ENCODE measurements at regions not wholly inside any gene's neighbourhood (a gene's known extent, or its start where the extent isn't known, plus 50 kb on each side); places are given as distances from the start of the nearest gene placed in this dataset.

- H3K4me3 Mint-ChIP-seq = no peak overlapping the region
- H3K27ac Mint-ChIP-seq = no peak overlapping the region
- ChIA-PET POLR2A (no interaction called here), CTCF (no interaction called here)
- Histone ChIP-seq H3K27me3 (ENCODE audit: control insufficient read depth in 1 of 2, insufficient read depth in 2 of 2, low read length in 2 of 2) (no peaks in the 10 kb centered on the region), H3K4me1 (ENCODE audit: insufficient read depth, low read length) (no peaks in the 10 kb centered on the region), H3K9me3 (ENCODE audit: control insufficient read depth in 1 of 2, insufficient read depth in 1 of 2, low read length in 2 of 2) (peaks cover 0 to 10% of the 10 kb centered on the region in 2 experiments), H3K27ac (ENCODE audit: low read depth in 1 of 2, low read length in 2 of 2) (no peak overlapping the region), H3K4me3 (ENCODE audit: low read length) (no peak overlapping the region), H3K36me3 (ENCODE audit: insufficient read depth, low read length) (no peaks in the 10 kb centered on the region)
- DNase-seq (no peak), ATAC-seq (ENCODE audit: poor library complexity) (no peak)
- no peaks in the 10 kb centered on the region for H3K9me3 Mint-ChIP-seq
- H3K36me3 Mint-ChIP-seq (ENCODE audit: low read depth) = no peaks in the 10 kb centered on the region
- intact Hi-C loops (cut with DNase I, micrococcal nuclease) = no loop called here
- H3K27me3 Mint-ChIP-seq = no peaks in the 10 kb centered on the region
- no peaks in the 10 kb centered on the region for H3K4me1 Mint-ChIP-seq (ENCODE audit: low read depth)
- TF ChIP-seq CTCF (IDR thresholded peaks at IDR 0.05) = no peak
Observed at GRCh38 chr3:104992676-104993075, 374.0 kb upstream of the ALCAM start.

- ChIA-PET CTCF (no interaction called here), POLR2A (no interaction called here)
- no peak overlapping the region for H3K4me3 ChIP-seq (ENCODE audit: low read length)
- Mint-ChIP-seq H3K27me3 (no peaks in the 10 kb centered on the region), H3K4me3 (no peak overlapping the region), H3K9me3 (no peaks in the 10 kb centered on the region), H3K4me1 (ENCODE audit: low read depth) (no peaks in the 10 kb centered on the region), H3K27ac (no peak overlapping the region), H3K36me3 (ENCODE audit: low read depth) (no peaks in the 10 kb centered on the region)
- no peaks in the 10 kb centered on the region for H3K9me3 ChIP-seq (ENCODE audit: control insufficient read depth in 1 of 2, insufficient read depth in 1 of 2, low read length in 2 of 2)
- no peaks in the 10 kb centered on the region for H3K36me3 ChIP-seq (ENCODE audit: insufficient read depth, low read length)
- H3K4me1 ChIP-seq (ENCODE audit: insufficient read depth, low read length) = no peaks in the 10 kb centered on the region
- ATAC-seq (ENCODE audit: poor library complexity) (no peak), DNase-seq (no peak)
- intact Hi-C loops (cut with DNase I, micrococcal nuclease) = no loop called here
- H3K27ac ChIP-seq (ENCODE audit: low read depth in 1 of 2, low read length in 2 of 2) = no peak overlapping the region
- no peak for TF ChIP-seq CTCF (IDR thresholded peaks at IDR 0.05)
- H3K27me3 ChIP-seq (ENCODE audit: control insufficient read depth in 1 of 2, insufficient read depth in 2 of 2, low read length in 2 of 2) = no peaks in the 10 kb centered on the region
Observed at GRCh38 chr3:105006164-105006563, 360.5 kb upstream of the ALCAM start.

GRCh38 chr3:105013657-105014056 is 353.1 kb upstream of the ALCAM start:
- intact Hi-C loops (cut with DNase I, micrococcal nuclease) = no loop called here
- DNase-seq (no peak), ATAC-seq (ENCODE audit: poor library complexity) (no peak)
- no peak overlapping the region for H3K4me3 Mint-ChIP-seq
- no peaks in the 10 kb centered on the region for H3K36me3 Mint-ChIP-seq (ENCODE audit: low read depth)
- no peak for TF ChIP-seq CTCF (IDR thresholded peaks at IDR 0.05)
- no peaks in the 10 kb centered on the region for H3K9me3 Mint-ChIP-seq
- no peak overlapping the region for H3K27ac Mint-ChIP-seq
- H3K27me3 Mint-ChIP-seq = no peaks in the 10 kb centered on the region
- Histone ChIP-seq H3K4me3 (ENCODE audit: low read length) (no peak overlapping the region), H3K36me3 (ENCODE audit: insufficient read depth, low read length) (no peaks in the 10 kb centered on the region), H3K27me3 (ENCODE audit: control insufficient read depth in 1 of 2, insufficient read depth in 2 of 2, low read length in 2 of 2) (no peaks in the 10 kb centered on the region), H3K27ac (ENCODE audit: low read depth in 1 of 2, low read length in 2 of 2) (no peak overlapping the region), H3K4me1 (ENCODE audit: insufficient read depth, low read length) (no peaks in the 10 kb centered on the region), H3K9me3 (ENCODE audit: control insufficient read depth in 1 of 2, insufficient read depth in 1 of 2, low read length in 2 of 2) (no peaks in the 10 kb centered on the region)
- POLR2A ChIA-PET = no interaction called here
- CTCF ChIA-PET = no interaction called here
- H3K4me1 Mint-ChIP-seq (ENCODE audit: low read depth) = no peaks in the 10 kb centered on the region
